Activated naive CD8-positive, alpha-beta T cell (primary cell): ENCODE measurements at regions not wholly inside any gene's neighbourhood (a gene's known extent, or its start where the extent isn't known, plus 50 kb on each side); places are given as distances from the start of the nearest gene placed in this dataset.

ENCODE experiments used
- H3K27ac Mint-ChIP-seq: one replicate; pipeline ENCODE4 v1.8.0; 2021; ENCODE audit warnings: mixed read lengths
- H3K27me3 Mint-ChIP-seq: one replicate; pipeline ENCODE4 v1.8.0; 2021; ENCODE audit warnings: mixed read lengths
- H3K36me3 Mint-ChIP-seq: one replicate; pipeline ENCODE4 v1.8.0; 2021; ENCODE audit warnings: mixed read lengths
- H3K4me1 Mint-ChIP-seq: one replicate; pipeline ENCODE4 v1.8.0; 2021; ENCODE audit warnings: low read depth, mixed read lengths
- H3K4me3 Mint-ChIP-seq: one replicate; pipeline ENCODE4 v1.8.0; 2021; ENCODE audit warnings: mild to moderate bottlenecking, mixed read lengths
- H3K9me3 Mint-ChIP-seq: one replicate; pipeline ENCODE4 v1.8.0; 2021; ENCODE audit warnings: low read depth, mixed read lengths

DNA sequence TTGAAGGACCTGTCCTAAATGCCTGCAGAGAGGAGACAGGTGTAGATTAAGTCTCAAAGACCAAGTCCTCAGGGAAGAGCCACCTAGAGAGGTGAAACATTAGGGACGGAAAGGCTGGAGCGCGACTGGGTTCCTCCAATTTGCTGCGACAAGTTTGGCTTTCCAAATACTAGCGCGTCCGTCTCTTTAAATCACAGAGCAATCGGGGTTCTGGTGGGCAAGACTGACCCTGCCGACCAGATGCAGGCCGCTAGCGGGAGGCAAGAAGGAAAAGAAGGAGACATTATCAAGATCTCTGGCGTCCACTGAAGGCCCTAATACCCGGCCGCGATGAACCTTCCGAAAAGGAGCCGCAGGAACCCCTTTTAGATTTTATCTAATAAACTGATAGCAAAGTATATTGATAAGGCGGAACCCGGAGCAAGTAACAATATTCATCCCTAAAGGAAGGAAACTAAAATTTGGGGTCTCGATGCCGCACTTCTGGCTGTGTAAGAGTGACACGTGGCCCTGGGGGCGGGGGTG, 128.2 kb upstream of the C11orf58 start:
- Mint-ChIP-seq H3K4me1 (peaks cover 39% of the 10 kb centered on the region), H3K36me3 (no peaks in the 10 kb centered on the region), H3K27ac (no peak overlapping the region), H3K4me3 (no peak overlapping the region), H3K27me3 (peaks cover 40% of the 10 kb centered on the region), H3K9me3 (no peaks in the 10 kb centered on the region)

DNA sequence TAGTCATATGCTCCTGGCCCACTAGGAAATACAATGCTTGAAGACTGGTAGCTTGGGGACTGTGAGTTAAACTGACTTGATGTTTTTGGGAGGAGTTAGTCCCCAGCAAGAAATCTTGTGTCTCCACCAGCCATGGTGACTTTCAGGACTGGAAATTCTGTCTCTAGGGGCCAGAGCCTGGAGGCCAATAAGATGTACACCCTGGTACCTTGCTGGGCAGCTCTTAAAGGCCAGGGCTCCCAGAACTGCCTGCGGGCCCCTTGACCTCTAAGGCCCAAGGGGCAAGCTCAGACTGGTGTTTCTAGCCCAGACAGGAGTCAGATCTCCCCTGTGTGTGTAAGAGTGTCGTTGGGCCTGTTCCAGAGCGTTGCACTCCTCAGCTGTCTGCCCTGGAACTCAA, 128.7 kb upstream of the C11orf58 start:
- H3K27ac Mint-ChIP-seq = no peak overlapping the region
- H3K9me3 Mint-ChIP-seq = no peaks in the 10 kb centered on the region
- no peak overlapping the region for H3K4me3 Mint-ChIP-seq

GRCh38 chr11:16607675-16608644, 130.5 kb upstream of the C11orf58 start:
- peaks cover 31% of the 10 kb centered on the region for H3K4me1 Mint-ChIP-seq
- H3K9me3 Mint-ChIP-seq = no peaks in the 10 kb centered on the region
- H3K36me3 Mint-ChIP-seq = no peaks in the 10 kb centered on the region
- H3K27me3 Mint-ChIP-seq = peaks cover 36% of the 10 kb centered on the region
- no peak overlapping the region for H3K27ac Mint-ChIP-seq
- H3K4me3 Mint-ChIP-seq = no peak overlapping the region

More for the DNA sequence above, 128.7 kb upstream of the C11orf58 start:
- Mint-ChIP-seq H3K4me1 (peaks cover 41% of the 10 kb centered on the region), H3K27me3 (peaks cover 36% of the 10 kb centered on the region), H3K36me3 (no peaks in the 10 kb centered on the region)

DNA sequence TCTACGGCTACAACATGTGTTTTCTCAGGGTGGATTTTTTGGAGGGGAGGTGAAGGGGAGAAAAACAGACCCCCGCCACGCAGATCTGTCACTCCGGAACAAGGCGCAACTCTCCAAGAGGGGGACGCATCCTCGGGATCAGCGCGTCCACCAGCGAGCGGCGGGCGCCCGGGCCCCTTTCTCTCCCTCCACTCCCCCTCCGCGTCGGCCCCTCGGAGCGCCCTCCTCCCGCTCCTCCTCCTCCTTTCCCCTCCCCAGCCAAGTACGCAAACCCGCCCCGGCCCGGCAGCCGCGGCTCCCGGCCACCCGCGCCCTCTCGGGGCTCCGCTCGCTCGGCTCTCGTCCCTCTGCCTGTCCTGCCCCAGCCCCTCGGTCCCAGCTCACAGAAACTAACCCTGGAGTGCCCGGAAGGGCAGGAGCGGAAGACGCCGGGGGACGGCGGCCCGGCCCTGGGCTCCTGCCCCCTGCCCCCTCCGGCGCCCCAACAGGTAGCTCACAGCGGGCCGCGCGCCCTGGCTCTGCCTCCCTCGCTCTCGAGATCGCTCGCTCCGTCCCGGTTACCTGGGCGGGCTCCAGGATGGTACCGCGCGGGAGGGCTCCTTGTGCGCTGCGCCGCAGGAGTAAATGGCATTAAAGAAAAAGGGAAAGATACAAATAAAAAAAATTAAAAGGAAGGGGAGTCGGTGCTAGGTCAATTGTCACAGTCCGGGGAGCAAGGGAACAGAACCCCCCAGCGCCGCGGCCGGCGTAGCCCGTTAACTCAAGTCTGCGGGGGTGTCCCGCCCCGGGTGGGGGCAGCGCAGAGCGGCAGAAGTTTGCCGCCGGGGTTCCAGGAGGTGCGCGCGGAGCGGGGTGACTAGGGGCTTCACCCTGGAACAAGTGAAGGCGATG, 131.4 kb upstream of the C11orf58 start:
- Mint-ChIP-seq H3K27me3 (peaks cover 37% of the 10 kb centered on the region), H3K36me3 (no peaks in the 10 kb centered on the region), H3K9me3 (no peaks in the 10 kb centered on the region), H3K4me3 (peak overlapping the region; percentile 87), H3K4me1 (peaks cover 25% of the 10 kb centered on the region), H3K27ac (no peak overlapping the region)

GRCh38 chr11:16605894-16606783, 132.3 kb upstream of the C11orf58 start:
- Mint-ChIP-seq H3K27ac (peak overlapping the region; percentile 65), H3K36me3 (no peaks in the 10 kb centered on the region), H3K4me3 (peak overlapping the region; percentile 87), H3K4me1 (peaks cover 19% of the 10 kb centered on the region), H3K27me3 (peaks cover 30% of the 10 kb centered on the region), H3K9me3 (no peaks in the 10 kb centered on the region)

GRCh38 chr11:16605389-16605893, 133.0 kb upstream of the C11orf58 start:
- H3K9me3 Mint-ChIP-seq = no peaks in the 10 kb centered on the region
- H3K27ac Mint-ChIP-seq = no peak overlapping the region
- peaks cover 34% of the 10 kb centered on the region for H3K27me3 Mint-ChIP-seq
- peak overlapping the region; percentile 87 for H3K4me3 Mint-ChIP-seq
- no peaks in the 10 kb centered on the region for H3K36me3 Mint-ChIP-seq
- H3K4me1 Mint-ChIP-seq = peaks cover 18% of the 10 kb centered on the region

DNA sequence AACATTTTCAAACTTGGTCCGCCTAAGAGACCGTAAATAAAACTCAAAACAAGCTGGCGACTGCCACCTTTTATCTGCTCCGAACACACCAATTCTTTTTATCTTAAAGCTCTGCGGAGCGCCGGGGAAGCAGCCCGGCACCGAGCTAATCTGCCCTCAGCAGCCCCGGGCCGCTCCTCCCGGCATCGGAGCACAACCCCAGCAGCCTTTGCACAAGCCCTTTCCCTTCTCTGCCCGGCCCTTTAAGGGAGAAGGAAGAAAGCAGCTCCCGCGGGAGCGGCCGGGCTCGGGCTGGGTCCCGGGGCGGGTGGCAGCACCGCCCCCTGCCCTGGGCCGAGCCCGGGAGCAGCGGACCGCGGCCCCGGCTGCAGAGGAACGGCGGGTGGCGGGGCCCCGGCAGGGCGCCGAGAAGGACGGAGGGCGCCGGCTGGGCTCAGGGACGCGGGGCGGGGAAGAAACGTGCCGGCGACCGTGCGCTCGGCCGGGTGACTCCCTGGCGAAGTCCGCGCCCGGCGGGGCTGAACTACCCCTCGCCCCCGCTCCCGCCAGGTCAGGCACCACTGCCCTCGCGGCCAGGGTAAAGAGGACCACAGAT, 133.6 kb upstream of the C11orf58 start:
- Mint-ChIP-seq H3K4me3 (peak overlapping the region; percentile 87), H3K27ac (no peak overlapping the region), H3K9me3 (no peaks in the 10 kb centered on the region), H3K36me3 (no peaks in the 10 kb centered on the region), H3K4me1 (peaks cover 18% of the 10 kb centered on the region), H3K27me3 (peaks cover 38% of the 10 kb centered on the region)

DNA sequence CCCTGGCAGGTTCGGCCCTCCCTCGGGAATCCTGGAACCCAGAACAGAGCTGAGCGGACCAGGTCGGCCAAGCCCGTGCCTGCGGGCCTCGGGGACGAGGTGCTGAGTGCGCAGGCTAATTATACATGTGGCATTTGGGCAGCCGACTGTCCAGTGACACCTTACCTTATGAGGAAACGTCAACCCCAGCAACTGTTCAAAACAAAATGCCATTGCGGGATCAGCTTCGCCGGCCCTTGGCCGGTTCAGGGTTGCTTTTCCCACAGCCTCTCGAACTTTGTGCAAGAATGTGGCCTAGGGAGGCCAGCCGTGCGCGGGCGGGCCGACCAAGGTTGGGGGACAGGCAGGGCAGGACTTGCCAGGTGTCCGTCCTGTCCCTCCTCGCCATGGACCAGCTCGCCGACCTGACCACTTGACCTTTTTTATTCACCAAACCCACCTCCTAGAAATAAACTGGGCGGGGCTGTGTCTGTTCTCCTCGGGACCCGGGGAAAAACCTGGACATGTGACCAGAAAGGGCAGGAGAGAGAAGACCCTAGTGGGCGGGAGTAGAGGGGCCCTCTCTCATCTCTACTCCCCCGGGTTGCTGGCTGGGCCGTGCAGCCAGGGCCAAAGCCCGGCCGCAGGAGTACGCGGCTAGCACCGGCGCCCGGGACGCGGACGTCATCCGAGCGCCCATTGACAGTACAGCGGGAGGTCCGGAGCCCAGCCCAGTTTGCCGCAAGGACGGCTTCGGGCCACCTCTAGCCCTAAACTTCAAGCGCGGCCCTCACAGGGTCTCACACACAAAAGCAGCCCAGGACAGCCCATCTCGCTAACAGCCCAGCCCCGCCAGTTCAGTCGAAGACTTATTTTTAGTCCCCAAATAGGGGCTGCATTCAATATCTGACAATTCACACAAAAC, 134.3 kb upstream of the C11orf58 start:
- Mint-ChIP-seq H3K9me3 (no peaks in the 10 kb centered on the region), H3K36me3 (no peaks in the 10 kb centered on the region), H3K4me1 (peaks cover 18% of the 10 kb centered on the region), H3K4me3 (peak overlapping the region; percentile 78), H3K27me3 (peaks cover 39% of the 10 kb centered on the region), H3K27ac (no peak overlapping the region)

DNA sequence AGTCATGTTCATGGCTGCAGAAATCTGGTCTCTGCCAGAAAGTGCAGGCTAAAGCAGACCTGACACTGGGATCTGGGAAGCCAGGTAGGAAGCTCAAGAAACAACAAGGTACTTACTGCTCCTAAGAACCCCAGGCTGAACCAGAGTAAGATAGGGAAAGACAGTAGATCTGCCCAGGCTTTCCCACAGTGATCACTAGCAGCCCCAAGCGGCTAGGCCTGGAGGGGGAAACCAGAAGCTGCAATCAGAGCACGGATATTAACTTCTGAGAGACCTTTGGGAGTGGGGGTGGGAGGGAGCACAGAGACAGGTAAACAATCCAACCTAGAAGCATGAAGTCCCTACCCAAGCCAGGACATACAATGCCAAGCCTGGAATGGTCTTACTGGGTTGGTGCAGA, 135.2 kb upstream of the C11orf58 start:
- Mint-ChIP-seq H3K4me3 (peak overlapping the region; percentile 60), H3K36me3 (no peaks in the 10 kb centered on the region), H3K27ac (no peak overlapping the region), H3K4me1 (peaks cover 18% of the 10 kb centered on the region), H3K27me3 (peaks cover 44% of the 10 kb centered on the region), H3K9me3 (no peaks in the 10 kb centered on the region)

GRCh38 chr11:16598906-16599305, 139.5 kb upstream of the C11orf58 start:
- no peaks in the 10 kb centered on the region for H3K9me3 Mint-ChIP-seq
- H3K27me3 Mint-ChIP-seq = peaks cover 35% of the 10 kb centered on the region
- peaks cover 3% of the 10 kb centered on the region for H3K4me1 Mint-ChIP-seq
- no peak overlapping the region for H3K4me3 Mint-ChIP-seq
- H3K27ac Mint-ChIP-seq = no peak overlapping the region
- H3K36me3 Mint-ChIP-seq = no peaks in the 10 kb centered on the region

DNA sequence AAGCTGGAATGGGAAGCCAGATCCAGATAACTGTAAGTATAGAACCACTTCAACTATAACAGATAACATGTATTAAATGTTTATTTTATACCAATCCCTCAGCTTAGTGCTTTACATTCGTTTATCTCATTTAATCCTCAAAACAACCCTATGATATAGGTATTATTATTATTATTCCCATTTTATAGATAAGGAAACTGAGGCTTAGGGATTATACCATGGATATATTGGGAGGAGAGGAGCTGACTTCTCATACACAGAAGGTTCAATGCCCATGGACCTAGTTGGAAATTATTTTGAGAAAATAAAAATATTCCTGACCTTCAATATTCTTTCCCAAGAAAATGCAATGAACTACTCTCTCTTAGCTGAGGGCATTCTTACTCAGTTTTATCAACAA, 140.4 kb upstream of the C11orf58 start:
- no peaks in the 10 kb centered on the region for H3K4me1 Mint-ChIP-seq
- H3K9me3 Mint-ChIP-seq = no peaks in the 10 kb centered on the region
- H3K36me3 Mint-ChIP-seq = no peaks in the 10 kb centered on the region
- peaks cover 28% of the 10 kb centered on the region for H3K27me3 Mint-ChIP-seq
- H3K4me3 Mint-ChIP-seq = no peak overlapping the region
- H3K27ac Mint-ChIP-seq = no peak overlapping the region

- no peaks in the 10 kb centered on the region for H3K36me3 Mint-ChIP-seq
Observed at GRCh38 chr11:16596231-16596630, 142.2 kb upstream of the C11orf58 start.

DNA sequence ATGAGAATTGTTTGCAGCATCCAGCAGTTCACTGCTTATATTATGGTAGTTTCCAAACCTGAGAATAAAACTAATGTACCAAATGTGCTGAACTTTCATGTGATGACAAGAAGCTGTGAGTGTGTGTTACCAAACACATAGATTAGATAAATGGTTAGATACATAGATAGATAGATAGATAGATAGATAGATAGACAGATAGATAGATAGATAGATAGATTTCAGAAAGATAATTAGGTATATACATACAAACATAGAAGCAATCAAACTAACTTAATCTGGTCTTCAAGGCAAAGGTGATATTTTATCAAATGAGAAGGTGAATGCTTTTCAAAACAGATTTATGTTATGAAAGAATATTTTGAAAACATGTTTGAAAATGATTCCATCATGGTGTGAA, 147.3 kb upstream of the C11orf58 start:
- Mint-ChIP-seq H3K27me3 (peaks cover 4% of the 10 kb centered on the region), H3K27ac (no peak overlapping the region)

More at GRCh38 chr11:16596231-16596630, 142.2 kb upstream of the C11orf58 start:
- H3K9me3 Mint-ChIP-seq = no peaks in the 10 kb centered on the region
- no peak overlapping the region for H3K27ac Mint-ChIP-seq
- H3K4me1 Mint-ChIP-seq = no peaks in the 10 kb centered on the region
- peaks cover 20% of the 10 kb centered on the region for H3K27me3 Mint-ChIP-seq
- H3K4me3 Mint-ChIP-seq = no peak overlapping the region

More for the DNA sequence above, 147.3 kb upstream of the C11orf58 start:
- Mint-ChIP-seq H3K4me3 (no peak overlapping the region), H3K36me3 (no peaks in the 10 kb centered on the region), H3K9me3 (no peaks in the 10 kb centered on the region), H3K4me1 (no peaks in the 10 kb centered on the region)
